PC-9 (cell line): ENCODE measurements at regions not wholly inside any gene's neighbourhood (a gene's known extent, or its start where the extent isn't known, plus 50 kb on each side); places are given as distances from the start of the nearest gene placed in this dataset.

Experiments
- BruUV-seq: library from RNA; stranded (reverse); fragments of 400-500 nt; replicated peaks from 2 replicates; lab custom pipeline; 2021; lab: Mats Ljungman, UMichigan
- CTCF ChIA-PET: fragments of 300-600 bp; sonication (Branson Sonifier 250); formaldehyde crosslinking; loops from one replicate; lab custom pipeline; 2022; ENCODE audit warnings: antibody characterized with exemption; lab: Charles Lee
- POLR2A ChIA-PET: fragments of 300-600 bp; sonication (Branson Sonifier 250); formaldehyde crosslinking; loops from one replicate; lab custom pipeline; 2022; ENCODE audit warnings: antibody characterized with exemption; ENCODE audit not compliant: unreplicated experiment; lab: Charles Lee
- DNase-seq, 2 experiments: peaks; one replicate each; pipeline versions ENCODE4 v3.0.0 to v3.0.0-alpha.2; 2015 to 2022; ENCODE audit warnings: mixed read lengths in 1 of 2
- H2AFZ ChIP-seq: fragments of 200-600 bp; sonication (generic); 2 replicates; pipeline ENCODE4 v1.8.1; 2017; ENCODE audit warnings: antibody characterized with exemption
- H3F3A ChIP-seq: fragments of 200-600 bp; sonication (generic); 2 replicates; pipeline ENCODE4 v1.8.1; 2017; ENCODE audit warnings: antibody characterized with exemption, mild to moderate bottlenecking, low read depth; ENCODE audit not compliant: insufficient read depth
- H3K27ac ChIP-seq: fragments of 200-600 bp; sonication (generic); 2 replicates; pipeline ENCODE4 v1.6.1; 2016; ENCODE audit warnings: mixed run types
- H3K27me3 ChIP-seq: fragments of 200-600 bp; sonication (generic); 2 replicates; pipeline ENCODE4 v1.6.1; 2016; ENCODE audit warnings: low read depth, mixed run types; ENCODE audit not compliant: insufficient read depth
- H3K36me3 ChIP-seq: fragments of 200-600 bp; sonication (generic); 2 replicates; pipeline ENCODE4 v1.6.1; 2016; ENCODE audit warnings: low read depth, mixed run types
- H3K4me1 ChIP-seq: fragments of 200-600 bp; sonication (generic); replicated peaks from 2 replicates; pipeline ENCODE4 v1.6.1; 2016; ENCODE audit warnings: mixed run types; ENCODE audit not compliant: insufficient read depth
- H3K4me2 ChIP-seq: fragments of 200-600 bp; sonication (generic); 2 replicates; pipeline ENCODE4 v1.6.1; 2017; ENCODE audit warnings: mixed run types
- H3K4me3 ChIP-seq: fragments of 200-600 bp; sonication (generic); 2 replicates; pipeline ENCODE4 v1.6.1; 2016; ENCODE audit warnings: mixed run types
- H3K79me2 ChIP-seq: fragments of 200-600 bp; sonication (generic); 2 replicates; pipeline ENCODE4 v1.6.1; 2017; ENCODE audit warnings: low read depth, mixed run types
- H3K9me2 ChIP-seq: fragments of 200-600 bp; sonication (generic); 2 replicates; pipeline ENCODE4 v1.8.1; 2017; ENCODE audit warnings: mild to moderate bottlenecking; ENCODE audit not compliant: insufficient read depth
- H3K9me3 ChIP-seq: fragments of 200-600 bp; sonication (generic); 2 replicates; pipeline ENCODE4 v1.8.1; 2016; ENCODE audit warnings: low read depth; ENCODE audit not compliant: insufficient read depth
- H4K20me1 ChIP-seq: fragments of 200-600 bp; sonication (generic); 2 replicates; pipeline ENCODE4 v1.8.1; 2017; ENCODE audit not compliant: insufficient read depth
- CTCF ChIP-seq: fragments of 200-600 bp; sonication (generic); conservative IDR thresholded peaks from 2 replicates; pipeline ENCODE4 v1.6.1; 2017; ENCODE audit warnings: mixed run types, antibody characterized with exemption, mild to moderate bottlenecking, moderate library complexity
- EZH2 ChIP-seq: fragments of 200-600 bp; sonication (generic); IDR thresholded peaks from 2 replicates; pipeline ENCODE4 v1.8.0; 2017; ENCODE audit warnings: antibody characterized with exemption, low read depth
- intact Hi-C: fragments of 100-400 bp; cut with micrococcal nuclease; formaldehyde crosslinking; loops from one replicate; pipeline ENCODE4 v1.10.0; 2022; ENCODE audit not compliant: unreplicated experiment

- no peaks in the 10 kb centered on the region for H3K4me1 ChIP-seq
- ChIA-PET CTCF (no interaction called here), POLR2A (no interaction called here)
- no peaks in the 10 kb centered on the region for H3K9me3 ChIP-seq
- TF ChIP-seq CTCF = no peak
- no peak for TF ChIP-seq EZH2
- no peaks in the 10 kb centered on the region for H3K9me2 ChIP-seq
- H3K79me2 ChIP-seq = no peaks in the 10 kb centered on the region
- H3K36me3 ChIP-seq = no peaks in the 10 kb centered on the region
- no peak overlapping the region for H3K27ac ChIP-seq
- no peaks in the 10 kb centered on the region for H3K27me3 ChIP-seq
- no peaks in the 10 kb centered on the region for H4K20me1 ChIP-seq
- H2AFZ ChIP-seq = no peak overlapping the region
- no peak for DNase-seq
- intact Hi-C loops = no loop called here
- H3K4me3 ChIP-seq = no peak overlapping the region
- no TSS peak for BruUV-seq
- no peaks in the 10 kb centered on the region for H3F3A ChIP-seq
- H3K4me2 ChIP-seq = no peak overlapping the region
Measured at GRCh38 chr5:153094333-153094732, 396.1 kb upstream of the GRIA1 start.

- no peaks in the 10 kb centered on the region for H4K20me1 ChIP-seq
- DNase-seq = no peak
- no peaks in the 10 kb centered on the region for H3F3A ChIP-seq
- no peaks in the 10 kb centered on the region for H3K36me3 ChIP-seq
- no peak for TF ChIP-seq EZH2
- no peaks in the 10 kb centered on the region for H3K9me2 ChIP-seq
- H3K4me3 ChIP-seq = no peak overlapping the region
- ChIA-PET POLR2A (no interaction called here), CTCF (no interaction called here)
- H3K27ac ChIP-seq = no peak overlapping the region
- H3K4me2 ChIP-seq = no peak overlapping the region
- no peak overlapping the region for H2AFZ ChIP-seq
- intact Hi-C loops = no loop called here
- H3K9me3 ChIP-seq = no peaks in the 10 kb centered on the region
- H3K27me3 ChIP-seq = no peaks in the 10 kb centered on the region
- BruUV-seq = no TSS peak
- no peaks in the 10 kb centered on the region for H3K4me1 ChIP-seq
- H3K79me2 ChIP-seq = no peaks in the 10 kb centered on the region
Measured at GRCh38 chr5:153096381-153096780, 394.1 kb upstream of the GRIA1 start.

- TF ChIP-seq CTCF = no peak
- no peak for TF ChIP-seq EZH2
- Histone ChIP-seq H2AFZ (no peak overlapping the region), H3K79me2 (no peaks in the 10 kb centered on the region), H3K36me3 (no peaks in the 10 kb centered on the region), H3K4me1 (no peaks in the 10 kb centered on the region), H3F3A (no peaks in the 10 kb centered on the region), H3K4me2 (no peak overlapping the region), H3K27me3 (no peaks in the 10 kb centered on the region), H3K9me2 (no peaks in the 10 kb centered on the region), H4K20me1 (no peaks in the 10 kb centered on the region), H3K9me3 (no peaks in the 10 kb centered on the region), H3K27ac (no peak overlapping the region), H3K4me3 (no peak overlapping the region)
- DNase-seq = no peak
- CTCF ChIA-PET = no interaction called here
- POLR2A ChIA-PET = no interaction called here
- intact Hi-C loops = no loop called here
- BruUV-seq = no TSS peak
Measured at GRCh38 chr5:153099328-153099727, 391.1 kb upstream of the GRIA1 start.
